CD4-positive, alpha-beta T cell treated with Interleukin-2 at 100 ng/mL for 4 hours (primary cell): ENCODE measurements at regions not wholly inside any gene's neighbourhood (a gene's known extent, or its start where the extent isn't known, plus 50 kb on each side); places are given as distances from the start of the nearest gene placed in this dataset.
"Not testable (repeated sequence)": the region's sequence is repeated elsewhere in the genome, so short reads cannot be mapped to it uniquely, and the experiment has no call there.

Experiments used
- DNase-seq: peaks from one replicate; pipeline ENCODE4 v3.0.0-alpha.2; 2020; ENCODE audit warnings: low spot score

DNA sequence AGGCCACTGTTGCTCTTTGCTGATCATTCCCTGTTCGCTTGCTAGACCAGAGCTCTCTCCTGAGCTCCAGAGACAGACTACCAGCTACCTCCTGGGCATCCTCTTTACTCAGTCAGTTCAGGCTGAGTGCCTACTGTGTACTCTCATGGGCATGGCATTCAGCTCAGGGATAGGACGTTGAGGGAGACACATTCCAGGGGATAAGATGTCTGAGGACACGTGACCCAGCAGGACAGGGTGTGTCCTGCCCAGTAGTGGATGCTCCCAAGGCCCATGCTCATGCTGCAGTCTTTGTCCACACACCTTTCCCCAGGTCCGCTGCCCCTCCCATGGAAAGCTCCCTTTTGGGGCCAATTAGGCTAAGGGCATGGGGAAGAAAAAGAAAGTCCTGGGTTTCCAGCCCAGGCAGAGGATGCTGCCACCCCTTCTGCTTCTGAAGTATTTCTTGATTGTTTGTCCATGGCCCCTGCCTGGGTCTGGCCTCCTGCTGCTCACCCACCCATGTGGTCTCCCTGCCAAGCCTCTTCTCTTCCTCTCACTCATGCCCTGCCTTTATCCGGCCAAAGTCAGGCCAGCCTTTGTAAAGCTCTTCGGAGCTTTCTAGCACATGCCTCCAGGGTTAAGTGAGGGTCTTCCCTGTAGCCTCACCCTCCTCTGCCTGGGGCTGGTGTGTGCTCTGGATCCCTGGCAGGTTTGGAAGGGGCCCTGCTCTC is 60.5 kb upstream of the PITX1 start:
- DNase-seq: no peak

DNA sequence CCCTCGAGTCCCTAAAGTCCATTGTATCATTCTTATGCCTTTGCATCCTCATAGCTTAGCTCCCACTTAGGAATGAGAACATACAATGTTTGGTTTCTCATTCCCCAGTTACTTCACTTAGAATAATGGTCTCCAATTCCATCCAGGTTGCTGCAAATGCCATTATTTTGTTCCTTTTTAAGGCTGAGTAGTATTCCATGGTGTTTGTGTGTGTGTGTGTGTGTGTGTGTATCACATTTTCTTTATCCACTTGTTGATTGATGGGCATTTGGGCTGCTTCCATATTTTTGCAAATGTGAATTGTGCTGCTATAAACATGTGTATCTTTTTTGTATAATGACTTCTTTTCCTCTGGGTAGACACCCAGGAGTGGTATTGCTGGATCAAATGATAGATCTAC is 59.5 kb upstream of the PITX1 start:
- DNase-seq: not testable (repeated sequence)

DNA sequence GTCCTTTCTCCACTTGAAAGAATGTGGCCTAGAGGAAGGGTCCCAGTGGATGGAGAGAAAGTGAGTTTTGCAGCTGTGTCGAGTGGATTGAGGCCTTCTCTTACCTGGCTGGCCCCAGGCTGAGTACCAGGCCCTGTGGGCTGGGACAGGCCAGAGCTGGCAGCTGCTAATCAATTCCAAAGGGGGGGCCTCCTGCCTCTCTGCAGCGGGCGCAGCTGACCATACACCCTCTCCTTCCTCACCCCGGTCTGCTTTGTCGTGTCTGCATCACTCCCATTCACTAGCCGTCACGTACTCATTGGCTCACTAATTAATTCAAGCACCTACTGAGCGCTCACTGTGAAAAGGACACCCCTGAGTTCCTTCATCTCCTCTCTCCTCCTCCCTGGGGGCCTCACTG is 58.4 kb upstream of the PITX1 start:
- DNase-seq: no peak

DNA sequence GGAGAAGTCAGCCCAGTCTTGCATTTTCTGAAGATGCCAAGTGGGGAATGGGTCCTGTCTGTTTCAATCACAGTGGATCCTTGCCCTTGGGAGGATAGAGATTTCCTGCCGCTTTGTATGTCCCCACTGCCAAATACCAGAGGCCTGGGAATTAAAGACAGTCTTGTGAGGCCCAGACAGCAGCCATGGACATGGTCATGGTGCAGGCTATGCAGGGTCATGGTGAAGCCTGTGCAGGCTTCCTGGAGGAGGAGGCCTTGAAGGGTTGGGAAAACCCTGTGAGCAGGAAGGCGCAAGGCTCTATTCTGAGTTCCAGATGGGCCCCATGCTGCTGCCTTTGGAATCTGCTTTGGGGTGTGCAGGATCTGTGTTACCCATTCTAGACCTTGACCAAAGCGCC is 57.3 kb upstream of the PITX1 start:
- no peak for DNase-seq

DNA sequence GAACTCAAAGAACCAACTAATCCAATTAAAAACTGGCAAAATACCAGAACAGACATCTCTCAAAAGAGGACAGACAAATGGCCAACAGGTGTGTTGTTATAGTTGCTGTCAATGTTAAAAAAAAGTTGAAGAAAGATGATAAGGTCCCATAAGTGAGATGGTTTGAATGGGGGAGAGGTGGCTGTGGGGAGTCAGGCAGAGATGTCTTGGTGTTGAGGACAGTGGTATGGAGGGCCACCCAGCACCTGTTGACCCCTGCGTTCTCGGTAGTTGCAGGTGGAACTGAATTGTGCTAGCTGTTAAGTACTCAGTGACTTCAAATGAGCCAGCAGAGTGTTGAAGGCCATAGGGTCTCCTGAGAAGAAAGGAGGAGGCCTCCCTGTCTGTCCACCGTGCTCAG is 55.9 kb upstream of the PITX1 start:
- DNase-seq: no peak

DNA sequence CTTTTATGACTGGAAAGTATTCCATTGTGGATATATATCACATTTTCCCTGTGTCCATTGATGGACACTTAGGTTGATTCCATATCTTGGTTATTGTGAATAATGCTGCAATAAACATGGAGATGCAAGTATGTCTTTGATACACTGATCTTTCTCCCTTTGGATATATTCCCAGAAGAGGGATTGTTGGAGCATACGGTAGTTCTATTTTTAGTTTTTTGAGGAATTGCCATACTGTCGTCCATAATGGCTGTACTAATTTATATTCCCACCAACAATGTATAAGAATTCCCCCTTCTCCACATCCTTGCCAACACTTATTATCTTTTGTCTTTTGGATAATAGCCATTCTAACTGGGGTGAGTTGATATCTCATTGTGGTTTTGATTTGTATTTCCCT is 54.9 kb upstream of the PITX1 start:
- no peak for DNase-seq

DNA sequence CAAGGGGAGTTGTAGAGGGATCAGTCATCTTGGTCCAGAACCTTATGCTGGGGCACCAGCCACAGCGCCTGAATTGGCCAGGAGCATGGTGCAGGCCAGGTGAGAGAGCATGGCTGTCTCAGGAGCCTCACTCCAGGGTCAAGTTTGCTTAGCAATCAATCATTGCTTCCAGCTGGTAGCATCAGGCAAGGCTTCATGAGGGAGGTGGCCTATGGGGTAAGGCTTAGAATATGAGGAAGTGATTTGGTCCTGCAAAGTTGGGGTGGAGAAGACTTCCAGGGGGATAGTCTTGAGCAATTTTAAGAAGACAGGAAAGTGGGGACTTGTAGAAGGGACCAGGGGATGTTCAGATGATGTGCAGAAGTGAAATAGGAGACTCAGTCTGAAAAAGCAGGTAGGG is 53.9 kb upstream of the PITX1 start:
- no peak for DNase-seq

DNA sequence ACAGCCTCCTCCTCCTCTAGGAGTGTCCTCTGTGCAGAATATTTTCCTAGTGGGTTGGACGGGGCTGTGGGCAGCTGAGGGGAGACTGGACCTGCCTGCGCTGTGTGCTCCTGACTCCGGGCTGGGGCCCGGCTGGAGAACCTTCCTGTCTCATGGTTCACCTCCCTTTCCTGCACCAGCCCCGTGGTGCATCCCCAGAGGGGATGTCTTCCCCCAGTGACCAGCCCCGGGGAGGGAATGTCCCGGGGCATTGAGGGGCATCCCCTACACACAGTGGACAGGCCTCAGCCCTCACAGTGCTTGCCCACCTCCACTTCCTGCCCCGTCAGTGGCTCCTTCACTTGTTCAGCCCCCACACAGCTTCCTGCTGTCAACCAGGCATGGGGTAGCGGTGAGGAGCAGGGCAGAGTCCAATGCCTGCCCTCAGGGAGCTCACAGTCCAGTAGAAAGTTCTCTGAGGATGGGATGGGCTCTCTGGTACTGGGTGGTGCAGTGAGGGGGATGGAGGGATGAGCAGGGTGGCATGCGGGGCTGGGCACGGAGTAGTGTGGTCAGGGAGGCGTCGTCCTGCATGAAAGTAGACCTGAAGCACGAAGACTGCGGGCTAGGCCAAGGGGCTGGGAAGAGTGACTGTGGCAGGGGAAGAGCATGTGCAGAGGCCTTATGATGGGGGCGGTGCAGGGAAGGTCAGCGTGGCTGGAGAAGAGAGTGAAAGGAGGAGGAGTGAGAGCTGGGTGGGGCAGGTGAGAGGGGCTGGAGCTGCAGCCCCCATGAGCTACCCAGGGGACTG is 52.1 kb upstream of the PITX1 start:
- no peak for DNase-seq

DNA sequence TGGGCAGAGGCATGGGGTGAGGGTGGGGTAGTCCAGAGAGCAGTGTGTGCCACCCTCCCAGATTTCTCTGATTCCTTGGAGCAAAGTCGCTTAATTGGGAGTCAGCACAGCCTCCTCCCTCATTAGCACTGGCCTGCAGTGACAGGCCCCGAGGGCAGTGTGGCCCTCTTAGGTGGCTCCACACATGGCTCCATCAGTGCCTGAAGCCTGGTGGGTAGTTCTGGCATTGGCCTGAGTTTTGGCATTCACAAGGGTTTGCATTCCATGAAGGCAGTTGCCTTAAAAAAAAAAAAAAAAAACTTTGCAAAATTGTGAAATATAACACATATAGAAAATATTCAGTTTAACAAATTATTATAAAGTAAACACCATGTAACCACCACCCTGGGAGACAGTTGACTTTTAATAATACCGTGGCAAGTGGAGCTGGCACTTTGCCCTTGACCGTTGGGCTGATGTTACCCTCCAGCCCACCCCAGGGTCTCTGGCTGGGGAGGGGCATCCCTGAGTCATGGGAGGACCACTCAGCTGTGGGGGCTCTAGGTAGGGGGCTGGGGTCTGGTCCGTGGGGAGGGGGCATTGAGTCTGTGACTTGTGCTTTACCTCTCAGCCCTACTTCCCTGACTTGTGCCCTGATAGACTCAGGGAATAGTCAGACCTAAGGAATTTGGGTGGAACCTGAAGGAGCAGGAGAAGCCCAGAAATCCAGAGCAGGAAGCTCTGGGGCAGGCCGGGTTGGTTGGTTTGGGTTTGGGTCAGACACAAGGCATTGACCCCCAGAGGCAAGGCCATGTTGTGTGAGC is 51.3 kb upstream of the PITX1 start:
- DNase-seq: no peak
